Stimulated activated naive CD8-positive, alpha-beta T cell treated with anti-CD3 and anti-CD28 coated beads, Interleukin-15, amount 100 ng/mL, for 72 hours (primary cell): ENCODE measurements at regions not wholly inside any gene's neighbourhood (a gene's known extent, or its start where the extent isn't known, plus 50 kb on each side); places are given as distances from the start of the nearest gene placed in this dataset.

Experiments used
- ATAC-seq: fragments of 150-1000 bp; cut with Tn5 transposase; 2 replicates; pipeline ENCODE4 v1.10.0; 2021; ENCODE audit warnings: mild to moderate bottlenecking, moderate library complexity
- DNase-seq, 2 donors: peaks; one replicate each; pipeline ENCODE4 v3.0.0; 2021 to 2022
- H3K27ac Mint-ChIP-seq, 2 donors: one replicate each; pipeline ENCODE4 v1.8.0; 2022; ENCODE audit warnings: mild to moderate bottlenecking in 2 of 2, mixed read lengths in 2 of 2, moderate library complexity in 2 of 2
- H3K27me3 Mint-ChIP-seq: one replicate; pipeline ENCODE4 v1.8.0; 2022; ENCODE audit warnings: mixed read lengths
- H3K4me1 Mint-ChIP-seq: one replicate; pipeline ENCODE4 v1.8.0; 2022; ENCODE audit warnings: mild to moderate bottlenecking, mixed read lengths
- H3K4me3 Mint-ChIP-seq, 2 donors: one replicate each; pipeline ENCODE4 v1.8.0; 2022; ENCODE audit warnings: mild to moderate bottlenecking in 2 of 2, mixed read lengths in 2 of 2, moderate library complexity in 1 of 2
- H3K9me3 Mint-ChIP-seq, 2 donors: one replicate each; pipeline ENCODE4 v1.8.0; 2022; ENCODE audit warnings: mixed read lengths in 2 of 2

GRCh38 chr12:28811457-28811856 lies 337.6 kb upstream of the FAR2 start:
- peaks cover 8% of the 10 kb centered on the region for H3K27me3 Mint-ChIP-seq
- H3K27ac Mint-ChIP-seq, result no peak overlapping the region
- H3K4me1 Mint-ChIP-seq, result no peaks in the 10 kb centered on the region
- ATAC-seq (no peak), DNase-seq (no peak)
- no peak overlapping the region for H3K4me3 Mint-ChIP-seq
- no peaks in the 10 kb centered on the region for H3K9me3 Mint-ChIP-seq

GRCh38 chr12:28814246-28814645 lies 334.8 kb upstream of the FAR2 start:
- H3K4me1 Mint-ChIP-seq, result no peaks in the 10 kb centered on the region
- no peaks in the 10 kb centered on the region for H3K27me3 Mint-ChIP-seq
- no peak overlapping the region for H3K4me3 Mint-ChIP-seq
- H3K9me3 Mint-ChIP-seq, result no peaks in the 10 kb centered on the region
- no peak for ATAC-seq
- no peak overlapping the region for H3K27ac Mint-ChIP-seq
- DNase-seq, result no peak

GRCh38 chr12:28817524-28817923 lies 331.6 kb upstream of the FAR2 start:
- H3K9me3 Mint-ChIP-seq, result no peaks in the 10 kb centered on the region
- no peaks in the 10 kb centered on the region for H3K27me3 Mint-ChIP-seq
- H3K4me1 Mint-ChIP-seq, result no peaks in the 10 kb centered on the region
- no peak for DNase-seq
- ATAC-seq, result no peak
- no peak overlapping the region for H3K27ac Mint-ChIP-seq
- no peak overlapping the region for H3K4me3 Mint-ChIP-seq

- H3K27ac Mint-ChIP-seq, result no peak overlapping the region
- ATAC-seq, result no peak
- DNase-seq, result no peak
- no peaks in the 10 kb centered on the region for H3K27me3 Mint-ChIP-seq
- H3K4me3 Mint-ChIP-seq, result no peak overlapping the region
- H3K9me3 Mint-ChIP-seq, result no peaks in the 10 kb centered on the region
- no peaks in the 10 kb centered on the region for H3K4me1 Mint-ChIP-seq
Observed at GRCh38 chr12:28824193-28824846, 324.8 kb upstream of the FAR2 start.

GRCh38 chr12:28824849-28825248 lies 324.2 kb upstream of the FAR2 start:
- no peaks in the 10 kb centered on the region for H3K9me3 Mint-ChIP-seq
- ATAC-seq, result no peak
- H3K4me3 Mint-ChIP-seq, result no peak overlapping the region
- DNase-seq, result no peak
- no peaks in the 10 kb centered on the region for H3K27me3 Mint-ChIP-seq
- no peak overlapping the region for H3K27ac Mint-ChIP-seq
- H3K4me1 Mint-ChIP-seq, result no peaks in the 10 kb centered on the region

GRCh38 chr12:28826766-28827165 lies 322.3 kb upstream of the FAR2 start:
- Mint-ChIP-seq H3K9me3 (no peaks in the 10 kb centered on the region), H3K27me3 (no peaks in the 10 kb centered on the region), H3K4me3 (no peak overlapping the region), H3K4me1 (no peaks in the 10 kb centered on the region), H3K27ac (no peak overlapping the region)
- ATAC-seq, result no peak
- DNase-seq, result no peak

GRCh38 chr12:28827861-28828260 lies 321.2 kb upstream of the FAR2 start:
- H3K9me3 Mint-ChIP-seq, result no peaks in the 10 kb centered on the region
- no peaks in the 10 kb centered on the region for H3K4me1 Mint-ChIP-seq
- H3K4me3 Mint-ChIP-seq, result no peak overlapping the region
- H3K27ac Mint-ChIP-seq, result no peak overlapping the region
- ATAC-seq (no peak), DNase-seq (no peak)
- H3K27me3 Mint-ChIP-seq, result no peaks in the 10 kb centered on the region

- Mint-ChIP-seq H3K27me3 (no peaks in the 10 kb centered on the region), H3K4me1 (no peaks in the 10 kb centered on the region), H3K27ac (no peak overlapping the region), H3K9me3 (peaks cover 0 to 4% of the 10 kb centered on the region in 2 donors), H3K4me3 (no peak overlapping the region)
- ATAC-seq (no peak), DNase-seq (no peak)
Observed at GRCh38 chr12:28828318-28828717, 320.8 kb upstream of the FAR2 start.

GRCh38 chr12:28830491-28830890 lies 318.6 kb upstream of the FAR2 start:
- DNase-seq (no peak), ATAC-seq (no peak)
- Mint-ChIP-seq H3K27me3 (no peaks in the 10 kb centered on the region), H3K27ac (no peak overlapping the region), H3K4me3 (no peak overlapping the region), H3K4me1 (no peaks in the 10 kb centered on the region), H3K9me3 (peaks cover 0 to 7% of the 10 kb centered on the region in 2 donors)

- no peaks in the 10 kb centered on the region for H3K27me3 Mint-ChIP-seq
- no peak overlapping the region for H3K4me3 Mint-ChIP-seq
- H3K27ac Mint-ChIP-seq, result no peak overlapping the region
- H3K4me1 Mint-ChIP-seq, result no peaks in the 10 kb centered on the region
- H3K9me3 Mint-ChIP-seq, result no peaks in the 10 kb centered on the region
- DNase-seq (no peak), ATAC-seq (no peak)
Observed at GRCh38 chr12:28844718-28845117, 304.4 kb upstream of the FAR2 start.

- DNase-seq, result no peak
- H3K9me3 Mint-ChIP-seq, result no peaks in the 10 kb centered on the region
- no peak overlapping the region for H3K4me3 Mint-ChIP-seq
- no peaks in the 10 kb centered on the region for H3K4me1 Mint-ChIP-seq
- H3K27me3 Mint-ChIP-seq, result no peaks in the 10 kb centered on the region
- no peak overlapping the region for H3K27ac Mint-ChIP-seq
- ATAC-seq, result no peak
Observed at GRCh38 chr12:28851781-28852180, 297.3 kb upstream of the FAR2 start.

- no peaks in the 10 kb centered on the region for H3K9me3 Mint-ChIP-seq
- ATAC-seq, result no peak
- no peak overlapping the region for H3K27ac Mint-ChIP-seq
- H3K27me3 Mint-ChIP-seq, result no peaks in the 10 kb centered on the region
- H3K4me1 Mint-ChIP-seq, result no peaks in the 10 kb centered on the region
- no peak for DNase-seq
- no peak overlapping the region for H3K4me3 Mint-ChIP-seq
Observed at GRCh38 chr12:28855761-28856310, 293.2 kb upstream of the FAR2 start.

GRCh38 chr12:28857369-28857768 lies 291.7 kb upstream of the FAR2 start:
- DNase-seq (no peak), ATAC-seq (no peak)
- Mint-ChIP-seq H3K27ac (no peak overlapping the region), H3K4me1 (no peaks in the 10 kb centered on the region), H3K27me3 (no peaks in the 10 kb centered on the region), H3K4me3 (no peak overlapping the region), H3K9me3 (no peaks in the 10 kb centered on the region)

GRCh38 chr12:28859551-28859950 lies 289.5 kb upstream of the FAR2 start:
- no peak for DNase-seq
- no peak overlapping the region for H3K27ac Mint-ChIP-seq
- no peaks in the 10 kb centered on the region for H3K4me1 Mint-ChIP-seq
- H3K9me3 Mint-ChIP-seq, result peaks cover 0 to 7% of the 10 kb centered on the region in 2 donors
- H3K4me3 Mint-ChIP-seq, result no peak overlapping the region
- peaks cover 8% of the 10 kb centered on the region for H3K27me3 Mint-ChIP-seq
- no peak for ATAC-seq

- H3K4me1 Mint-ChIP-seq, result no peaks in the 10 kb centered on the region
- H3K27me3 Mint-ChIP-seq, result peaks cover 19% of the 10 kb centered on the region
- H3K27ac Mint-ChIP-seq, result no peak overlapping the region
- DNase-seq, result no peak
- ATAC-seq, result no peak
- peaks cover 0 to 7% of the 10 kb centered on the region in 2 donors for H3K9me3 Mint-ChIP-seq
- H3K4me3 Mint-ChIP-seq, result no peak overlapping the region
Observed at GRCh38 chr12:28865776-28866175, 283.3 kb upstream of the FAR2 start.

GRCh38 chr12:28866296-28866695 lies 282.8 kb upstream of the FAR2 start:
- Mint-ChIP-seq H3K4me3 (no peak overlapping the region), H3K9me3 (peaks cover 0 to 7% of the 10 kb centered on the region in 2 donors), H3K27ac (no peak overlapping the region), H3K4me1 (no peaks in the 10 kb centered on the region), H3K27me3 (peaks cover 19% of the 10 kb centered on the region)
- DNase-seq (no peak), ATAC-seq (no peak)
